ENCODE measurements at regions not wholly inside any gene's neighbourhood (a gene's known extent, or its start where the extent isn't known, plus 50 kb on each side); places are given as distances from the start of the nearest gene placed in this dataset.
"Not testable (repeated sequence)": the region's sequence is repeated elsewhere in the genome, so short reads cannot be mapped to it uniquely, and the experiment has no call there.

DNA sequence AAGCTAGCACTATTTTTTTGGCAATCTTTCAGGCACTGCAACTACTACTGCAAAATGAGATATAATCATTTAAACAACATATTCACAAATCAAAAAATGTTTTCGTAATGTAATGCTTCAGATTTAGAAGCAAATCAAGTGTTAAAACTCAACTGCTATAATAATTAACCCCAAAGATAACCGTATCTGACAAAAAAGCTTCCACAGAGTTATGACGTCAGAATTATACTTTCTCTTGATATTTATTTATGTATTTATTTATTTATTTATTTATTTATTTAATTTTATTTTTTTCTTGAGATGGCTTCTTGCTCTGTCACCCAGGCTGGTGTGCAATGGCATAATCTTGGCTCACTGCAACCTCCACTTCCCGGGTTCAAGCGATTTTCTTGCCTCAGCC lies 341.1 kb upstream of the DEFB115 start:
- H2AK9ac ChIP-seq (replicated peaks; ENCODE audit: low read depth, low read length, poor library complexity); BruUV-seq (replicated peaks); H2BK15ac ChIP-seq (ENCODE audit: low read depth, low read length); CTCF ChIA-PET; dilution Hi-C loops (cut with HindIII; ENCODE audit: low sequenced_read_pairs, unreplicated experiment); H3K9me3 ChIP-seq (ENCODE audit: control insufficient read depth, insufficient read depth, low read length); H2AK5ac ChIP-seq (ENCODE audit: low read depth, low read length); H3K18ac ChIP-seq (ENCODE audit: low read depth, low read length); H3K56ac ChIP-seq (ENCODE audit: extremely low read depth, insufficient read depth, low read length); H4K8ac ChIP-seq (ENCODE audit: low read depth in 2 of 2, low read length in 2 of 2); intact Hi-C loops (cut with micrococcal nuclease); H4K91ac ChIP-seq (ENCODE audit: insufficient read depth, low read depth, low read length); H2BK5ac ChIP-seq (ENCODE audit: low read depth, low read length, poor library complexity, severe bottlenecking); H3K36me3 ChIP-seq (ENCODE audit: control insufficient read depth, insufficient read depth, low read length); in situ Hi-C loops (cut with MboI; ENCODE audit: low sequenced_read_pairs); H3K23ac ChIP-seq (ENCODE audit: low read depth, low read length); H3K4me3 ChIP-seq (ENCODE audit: insufficient read depth, low read depth, low read length); H3K27ac ChIP-seq (ENCODE audit: insufficient read depth, low read length); H3K79me1 ChIP-seq (ENCODE audit: low read depth in 1 of 2, low read length in 2 of 2); H3K9me1 ChIP-seq (ENCODE audit: insufficient read depth, low read length); H4K5ac ChIP-seq (ENCODE audit: low read depth, low read length); H3K27me3 ChIP-seq (ENCODE audit: control insufficient read depth, insufficient read depth, low read length); POLR2A ChIA-PET (ENCODE audit: unreplicated experiment); H3K4me2 ChIP-seq (ENCODE audit: low read depth, low read length); H3K14ac ChIP-seq (replicated peaks; ENCODE audit: low read depth, low read length); H2BK120ac ChIP-seq (ENCODE audit: low read depth, low read length); H2AFZ ChIP-seq (replicated peaks; ENCODE audit: low read length, poor library complexity); DNase-seq; H3K9ac ChIP-seq (ENCODE audit: low read depth, low read length); ATAC-seq (ENCODE audit: low read depth); H2BK20ac ChIP-seq (ENCODE audit: low read depth, low read length); H4K20me1 ChIP-seq (ENCODE audit: insufficient read depth, low read length); H3K4me1 ChIP-seq (ENCODE audit: control insufficient read depth, insufficient read depth, low read length); H3K4ac ChIP-seq (ENCODE audit: low read depth, low read length): not testable (repeated sequence)
- WGBS, 2 experiments (ENCODE audit: extremely low coverage in 2 of 2, insufficient read length in 1 of 2), result no CpG with 5 or more reads among the region's 5 CpGs

Measured in IMR-90 (cell line).